Astrocyte of the cerebellum (primary cell): ENCODE measurements at regions not wholly inside any gene's neighbourhood (a gene's known extent, or its start where the extent isn't known, plus 50 kb on each side); places are given as distances from the start of the nearest gene placed in this dataset.

ENCODE experiments used
- DNase-seq: peaks from one replicate; pipeline ENCODE4 v3.0.0-alpha.2; 2011; ENCODE audit warnings: low read depth
- H3K4me3 ChIP-seq: 2 replicates; pipeline ENCODE4 v1.5.1; 2011; ENCODE audit warnings: mild to moderate bottlenecking, low read depth, low read length, moderate library complexity
- in situ Hi-C: cut with HindIII; loops from 2 replicates; pipeline ENCODE4 v1.10.0; 2017; ENCODE audit warnings: low sequenced_read_pairs
- TF ChIP-seq, protein P1 (sequence below): IDR thresholded peaks from 2 replicates; pipeline ENCODE4 v1.5.1; 2012; ENCODE audit warnings: low read length, low read depth, moderate library complexity, mild to moderate bottlenecking; ENCODE audit errors: missing control alignments

DNA sequence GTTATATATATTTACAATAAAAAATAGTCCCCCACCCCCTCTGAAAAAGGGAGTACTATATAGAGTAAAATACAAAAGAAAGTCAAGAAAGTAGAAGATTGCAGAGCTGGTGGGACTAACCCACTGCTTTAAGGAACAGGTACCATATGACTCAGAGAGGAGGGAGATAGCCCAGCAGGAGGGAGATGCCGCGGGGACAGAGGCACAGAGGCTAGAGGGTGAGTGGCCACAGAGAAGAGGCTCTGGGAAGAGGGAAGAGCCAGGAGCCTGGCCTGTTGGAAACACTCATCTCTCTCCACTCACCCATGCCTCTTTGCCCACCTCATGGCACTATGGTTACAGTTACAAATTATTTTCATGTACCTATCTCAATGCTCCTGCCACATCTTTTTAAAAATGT lies 53.6 kb upstream of the LYVE1 start:
- TF ChIP-seq, protein P1, sequence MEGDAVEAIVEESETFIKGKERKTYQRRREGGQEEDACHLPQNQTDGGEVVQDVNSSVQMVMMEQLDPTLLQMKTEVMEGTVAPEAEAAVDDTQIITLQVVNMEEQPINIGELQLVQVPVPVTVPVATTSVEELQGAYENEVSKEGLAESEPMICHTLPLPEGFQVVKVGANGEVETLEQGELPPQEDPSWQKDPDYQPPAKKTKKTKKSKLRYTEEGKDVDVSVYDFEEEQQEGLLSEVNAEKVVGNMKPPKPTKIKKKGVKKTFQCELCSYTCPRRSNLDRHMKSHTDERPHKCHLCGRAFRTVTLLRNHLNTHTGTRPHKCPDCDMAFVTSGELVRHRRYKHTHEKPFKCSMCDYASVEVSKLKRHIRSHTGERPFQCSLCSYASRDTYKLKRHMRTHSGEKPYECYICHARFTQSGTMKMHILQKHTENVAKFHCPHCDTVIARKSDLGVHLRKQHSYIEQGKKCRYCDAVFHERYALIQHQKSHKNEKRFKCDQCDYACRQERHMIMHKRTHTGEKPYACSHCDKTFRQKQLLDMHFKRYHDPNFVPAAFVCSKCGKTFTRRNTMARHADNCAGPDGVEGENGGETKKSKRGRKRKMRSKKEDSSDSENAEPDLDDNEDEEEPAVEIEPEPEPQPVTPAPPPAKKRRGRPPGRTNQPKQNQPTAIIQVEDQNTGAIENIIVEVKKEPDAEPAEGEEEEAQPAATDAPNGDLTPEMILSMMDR, result no peak
- in situ Hi-C loops, result no loop called here
- H3K4me3 ChIP-seq, result no peak overlapping the region
- no peak for DNase-seq

DNA sequence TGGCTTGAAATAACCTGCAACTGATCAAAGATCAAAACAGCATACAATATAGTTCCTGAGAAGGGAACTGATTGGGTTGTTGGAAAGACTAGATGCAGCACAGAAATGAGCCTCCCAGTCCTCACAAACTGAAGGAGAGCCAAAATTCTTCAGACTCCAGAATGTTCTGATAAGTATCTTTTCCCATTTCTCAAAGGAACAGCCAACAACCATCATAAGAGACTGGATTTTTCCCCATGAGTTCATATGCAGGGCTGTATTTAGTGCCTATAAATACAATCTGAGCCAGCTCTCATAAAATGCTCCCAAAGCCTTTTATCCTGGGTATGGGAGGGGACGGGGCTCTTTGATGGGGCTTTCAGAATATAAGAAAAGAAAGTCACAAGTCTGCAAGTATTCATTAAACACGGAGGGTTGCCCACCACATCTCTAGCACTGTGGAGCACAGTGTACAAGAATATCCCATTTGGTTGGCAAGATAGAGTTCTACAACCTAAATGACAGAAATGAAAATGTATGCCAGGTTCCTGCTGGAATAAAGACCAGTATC lies 50.7 kb upstream of the LYVE1 start:
- in situ Hi-C loops, result no loop called here

DNA sequence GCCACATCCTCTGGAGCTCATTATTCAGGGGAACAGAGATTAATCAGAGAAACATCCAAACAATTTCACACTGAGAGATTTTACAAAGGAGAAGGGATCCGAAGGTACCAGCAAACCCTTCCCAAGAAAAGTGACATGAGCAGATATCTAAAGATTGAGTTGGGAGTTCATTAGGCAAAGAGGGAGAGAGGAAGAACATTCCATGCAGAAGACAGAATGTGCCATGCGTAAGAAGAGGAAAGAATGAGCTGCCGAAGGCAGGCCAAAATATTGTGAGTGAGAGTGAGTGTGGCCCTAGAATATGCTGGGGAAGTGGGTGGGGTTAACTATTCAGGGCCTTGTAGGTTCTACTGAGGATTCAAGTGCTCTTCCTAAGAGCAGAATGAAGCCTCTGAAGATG lies 50.0 kb upstream of the LYVE1 start:
- in situ Hi-C loops, result no loop called here
- TF ChIP-seq, protein P1, result no peak
- H3K4me3 ChIP-seq, result no peak overlapping the region
- DNase-seq, result no peak

More for the DNA sequence above, 50.7 kb upstream of the LYVE1 start:
- no peak overlapping the region for H3K4me3 ChIP-seq
- TF ChIP-seq, protein P1, result no peak
- no peak for DNase-seq
